Right hindlimb (tissue), 1 donor: ENCODE measurements at regions not wholly inside any gene's neighbourhood (a gene's known extent, or its start where the extent isn't known, plus 50 kb on each side); places are given as distances from the start of the nearest gene placed in this dataset.

Experiments used
- DNase-seq: peaks from one replicate; pipeline ENCODE4 v3.0.0-alpha.2; 2018

DNA sequence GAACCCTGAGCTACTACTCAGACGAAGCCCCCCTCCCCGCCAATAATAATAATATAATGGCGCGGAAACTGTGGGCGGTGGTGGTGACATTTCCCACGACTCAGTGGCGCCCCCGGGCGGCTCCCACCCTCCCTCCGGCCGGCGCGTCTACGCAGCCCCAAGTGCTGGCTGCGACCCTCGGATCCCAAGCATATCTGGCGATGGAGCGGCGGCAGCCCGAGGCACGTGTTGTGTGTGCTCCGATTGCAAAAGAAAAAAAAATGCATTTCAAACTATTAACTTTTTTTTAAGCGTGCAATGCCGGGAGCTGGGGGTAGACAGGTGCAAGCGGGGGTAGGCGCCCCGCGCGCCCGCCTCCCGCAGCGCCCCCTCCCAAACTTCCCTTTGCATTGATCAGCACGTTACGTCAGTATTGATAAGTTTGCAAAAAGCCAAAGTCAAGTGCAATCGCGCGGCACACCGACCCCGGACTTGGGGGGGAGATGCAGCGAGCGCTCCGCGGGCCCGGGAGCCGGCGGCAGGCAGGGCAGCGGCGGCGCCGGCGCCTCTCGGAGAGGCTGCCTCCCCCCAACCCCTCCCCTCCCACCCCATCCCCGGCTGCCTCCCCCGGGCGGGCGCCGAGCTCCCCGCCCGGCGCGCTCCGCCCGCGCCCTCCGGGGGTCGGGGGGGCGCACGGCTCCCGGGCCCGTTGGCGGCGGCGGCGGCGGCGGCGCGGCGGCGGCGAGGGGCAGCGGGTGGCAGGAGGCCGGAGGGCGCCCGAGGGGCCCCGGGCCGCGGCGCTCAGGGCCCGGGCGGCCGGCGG lies 113.1 kb upstream of the MYL2 start:
- no peak for DNase-seq

DNA sequence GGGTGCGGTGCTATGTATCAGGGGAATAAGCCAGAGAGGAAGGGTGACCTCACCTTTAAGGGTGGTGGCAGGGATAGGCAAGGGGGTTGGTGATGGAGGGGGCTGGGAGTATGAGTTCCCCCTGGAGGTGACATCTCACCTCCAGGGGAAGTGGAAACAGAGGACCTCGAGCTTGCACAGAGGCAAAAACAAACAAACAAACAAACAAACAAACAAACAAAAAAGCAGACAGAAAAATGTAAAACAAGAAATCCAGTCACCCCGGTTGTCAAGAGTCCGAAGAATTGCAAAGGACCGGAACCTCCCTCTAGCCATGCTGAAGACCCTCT lies 112.2 kb upstream of the MYL2 start:
- DNase-seq = no peak

DNA sequence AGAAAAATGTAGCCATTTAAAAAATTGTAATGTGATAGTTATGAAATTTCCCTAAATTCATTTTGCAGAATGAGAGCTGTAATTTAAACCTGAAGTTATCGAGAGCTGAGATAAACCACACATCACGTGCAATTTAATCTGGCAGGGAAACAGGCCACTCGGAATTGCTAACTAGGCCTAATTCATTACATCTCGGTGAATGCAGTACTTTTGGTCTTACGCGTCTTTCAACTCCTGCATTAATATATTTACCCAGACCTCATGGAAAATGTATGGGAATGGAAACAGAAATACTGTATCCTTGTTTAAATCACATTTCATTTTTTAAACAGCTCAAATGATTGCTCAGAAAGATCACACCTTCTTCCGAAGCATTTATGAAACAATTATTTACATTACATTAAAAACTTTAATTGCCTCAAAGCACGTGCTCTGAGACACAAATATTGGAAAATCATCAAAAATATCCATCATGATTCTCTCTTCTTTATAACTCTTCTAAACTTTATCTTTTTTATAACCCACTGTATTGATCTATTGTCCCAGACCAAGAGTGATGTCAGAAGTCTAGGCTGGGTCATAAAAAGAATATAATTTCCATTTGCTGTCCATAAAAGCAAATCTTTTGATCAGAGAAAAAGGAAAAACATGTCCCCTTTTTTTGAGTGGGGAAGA lies 111.7 kb upstream of the MYL2 start:
- DNase-seq = no peak

DNA sequence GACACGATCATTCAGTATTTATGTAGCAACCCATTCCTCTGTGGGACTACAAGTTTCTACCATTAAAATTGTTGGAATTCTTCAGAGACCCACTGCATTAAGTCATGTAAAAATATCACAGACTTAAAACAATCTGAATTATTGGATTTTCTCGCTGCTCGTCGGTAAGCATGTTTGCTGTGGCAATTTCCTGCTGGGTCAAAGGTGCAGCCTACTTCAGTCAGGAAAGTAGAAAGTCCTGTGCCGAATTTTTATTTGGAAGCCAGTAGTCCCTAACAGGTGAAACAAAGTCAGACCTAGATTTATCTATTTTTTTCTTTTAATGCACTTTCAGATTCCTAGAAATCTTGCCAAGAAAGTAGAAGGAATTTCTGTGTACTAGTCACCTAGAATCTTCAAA lies 110.4 kb upstream of the MYL2 start:
- no peak for DNase-seq

DNA sequence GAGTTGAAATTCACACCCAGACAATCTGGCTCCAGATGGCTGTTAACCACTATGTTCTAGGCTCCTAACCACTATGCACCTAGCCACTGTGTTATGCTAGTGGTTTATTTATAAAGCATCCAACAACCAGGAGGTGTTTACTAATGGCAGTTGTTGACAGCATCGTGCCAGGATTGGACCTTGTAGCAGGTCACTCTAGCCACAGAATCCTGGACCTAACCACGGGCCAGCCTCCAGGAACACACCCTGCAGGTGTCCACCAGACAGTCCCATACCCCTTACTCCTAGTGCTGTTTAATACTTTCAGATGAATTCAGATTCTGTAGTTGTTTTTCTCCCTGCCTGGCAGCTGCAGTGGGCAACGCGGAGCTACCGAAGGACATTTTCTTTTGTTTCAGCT lies 109.4 kb upstream of the MYL2 start:
- no peak for DNase-seq

DNA sequence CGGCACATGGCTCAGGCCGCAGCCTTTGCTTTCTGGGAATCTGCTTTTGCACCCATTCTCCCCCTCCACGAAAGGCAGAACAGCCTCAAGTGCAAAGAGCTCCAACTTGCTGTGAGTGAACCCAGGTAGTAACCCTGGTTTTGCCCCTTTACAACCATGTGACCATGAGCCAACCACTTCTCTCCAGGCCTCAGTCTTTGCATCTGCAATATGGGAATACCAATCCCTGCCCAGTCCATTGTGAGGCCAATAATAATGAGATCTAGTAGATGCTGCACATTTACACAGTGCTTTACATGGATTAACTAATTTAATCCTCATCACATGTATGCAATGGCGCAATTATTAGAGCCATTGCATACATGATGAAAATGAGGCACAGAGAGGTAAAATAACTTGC lies 108.9 kb upstream of the MYL2 start:
- DNase-seq = no peak

DNA sequence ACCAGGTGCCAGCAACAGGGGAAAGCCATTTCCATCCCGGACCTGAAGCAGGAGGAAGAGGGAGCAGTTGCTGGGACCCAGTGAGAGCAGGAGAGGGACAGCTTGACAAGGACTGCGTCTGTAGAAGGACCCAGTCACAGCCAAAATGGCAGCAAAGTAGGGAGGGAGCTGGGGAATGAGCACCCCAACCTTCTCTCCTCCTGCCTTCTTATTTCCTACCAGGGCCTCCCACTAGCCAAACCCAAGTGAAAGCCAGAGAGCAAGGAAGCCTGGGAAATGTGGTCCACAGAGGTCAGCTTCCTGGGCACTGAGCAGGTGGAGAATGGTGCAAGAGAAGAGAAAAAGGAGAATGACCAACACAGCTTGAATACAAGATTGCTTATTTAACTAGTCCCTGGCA lies 108.5 kb upstream of the MYL2 start:
- no peak for DNase-seq

DNA sequence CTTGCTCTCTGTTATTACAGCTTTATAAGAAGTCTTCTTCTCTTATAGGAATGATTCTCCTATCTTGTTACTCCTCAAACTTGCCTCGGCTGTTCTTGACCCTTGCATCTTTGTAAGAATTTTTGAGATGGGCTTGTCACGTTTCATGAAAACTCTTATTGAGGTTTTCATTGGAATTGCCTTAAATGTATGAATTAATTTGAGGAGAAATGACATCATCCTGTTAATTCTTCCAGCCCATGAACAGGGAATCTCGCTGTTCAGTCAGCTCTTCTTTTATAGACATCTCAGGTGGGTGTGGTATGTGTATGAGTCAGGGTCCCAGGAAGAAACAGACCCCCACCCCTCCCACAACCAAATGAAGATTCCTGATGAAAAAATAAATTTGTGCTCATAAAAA lies 107.1 kb upstream of the MYL2 start:
- DNase-seq = no peak

DNA sequence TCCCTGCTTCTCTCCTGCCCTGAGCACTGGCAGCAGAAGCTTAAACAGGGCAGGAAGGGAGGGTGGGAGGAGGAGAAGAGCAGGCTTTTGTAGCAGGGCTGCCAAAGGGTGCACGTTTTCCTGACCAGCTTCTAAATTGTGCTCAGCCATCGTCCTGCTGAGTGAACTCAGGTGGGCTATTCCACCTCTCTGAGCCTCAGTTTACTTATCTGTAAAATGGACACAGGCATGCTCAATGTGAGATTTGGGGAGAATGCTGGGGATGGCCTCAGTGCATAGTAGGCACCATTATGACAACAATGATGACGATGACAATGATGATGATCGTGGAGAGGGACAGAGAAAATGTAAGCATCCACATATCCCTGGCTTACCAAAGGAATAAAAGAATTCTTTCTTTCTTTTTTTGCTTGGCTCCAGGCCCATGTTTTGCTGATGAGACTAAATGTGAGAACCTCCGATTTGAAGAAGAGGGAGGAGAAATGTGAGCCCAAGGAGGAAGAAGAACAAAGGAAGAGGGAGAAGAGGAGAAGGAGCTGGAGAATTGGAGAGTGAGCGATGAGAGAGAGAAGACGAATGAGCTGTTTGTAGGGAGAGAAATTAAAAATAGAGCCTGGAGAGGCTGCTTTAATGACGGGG lies 105.5 kb upstream of the MYL2 start:
- no peak for DNase-seq

DNA sequence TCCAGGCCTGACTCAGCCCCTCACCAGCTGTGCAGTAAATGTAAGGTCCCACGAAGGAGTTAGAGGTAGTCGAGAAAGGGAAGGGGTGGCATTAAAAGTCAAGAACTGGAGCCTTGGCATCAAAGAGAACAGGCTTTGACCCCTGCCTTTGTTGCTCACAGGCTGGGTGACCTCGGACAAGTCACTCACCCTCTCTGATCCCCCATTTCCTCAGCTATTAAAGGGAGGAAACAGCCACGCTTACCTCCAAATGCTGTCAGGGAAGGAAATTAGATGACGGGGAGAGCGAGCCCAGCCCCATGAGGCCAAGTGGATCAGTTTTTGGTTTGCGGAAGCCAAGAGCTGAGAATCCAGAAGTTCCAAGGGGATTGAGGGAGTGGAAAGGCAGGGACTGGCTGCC lies 104.9 kb upstream of the MYL2 start:
- no peak for DNase-seq

DNA sequence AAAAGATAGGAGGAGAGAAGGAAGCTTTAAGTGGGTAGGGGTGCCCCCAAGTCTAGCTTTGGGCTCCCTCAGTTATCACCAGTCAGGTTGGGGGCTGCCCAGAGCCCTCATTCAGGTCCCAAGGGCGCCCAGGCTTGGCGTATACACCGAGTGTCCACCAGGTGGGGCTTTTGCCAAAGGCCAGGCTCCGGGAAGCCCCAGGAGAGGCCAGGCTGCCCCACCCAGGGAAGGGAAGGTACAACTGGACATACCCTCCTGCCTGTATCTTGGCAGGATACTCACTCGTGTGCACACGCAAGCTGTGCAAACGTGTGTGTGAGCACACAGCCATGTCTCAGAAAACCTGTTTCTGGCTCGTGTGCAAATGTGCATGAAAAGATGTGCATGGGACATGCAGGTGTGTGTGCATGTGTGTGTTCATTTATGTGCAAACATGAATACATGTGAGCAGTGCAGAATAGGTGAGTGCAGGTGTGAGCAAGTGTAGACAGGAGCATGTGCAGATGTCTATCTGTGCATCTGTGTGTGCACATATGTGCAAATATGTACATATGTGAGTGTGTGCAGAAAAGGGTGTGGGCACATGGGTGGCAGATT lies 103.9 kb upstream of the MYL2 start:
- DNase-seq = peak; percentile 49

DNA sequence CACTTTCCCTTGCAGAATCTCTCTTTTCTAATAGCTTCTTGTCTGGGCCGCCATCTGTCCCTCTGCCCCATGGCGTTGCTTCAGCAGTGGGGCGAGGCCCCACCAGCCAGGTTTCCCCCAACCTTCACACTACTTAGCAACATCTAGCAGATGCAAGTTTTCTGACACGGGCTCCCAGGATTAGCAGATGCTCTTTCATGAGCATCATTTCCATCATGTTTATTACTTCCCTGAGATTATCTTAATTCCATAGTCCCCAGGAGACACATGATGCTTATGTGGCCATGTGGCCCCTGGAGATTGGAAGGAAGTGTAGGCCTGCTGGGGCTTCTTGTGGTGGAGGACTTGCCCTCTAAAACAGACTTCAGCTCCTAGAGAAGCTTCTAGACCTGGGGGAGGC lies 102.0 kb upstream of the MYL2 start:
- no peak for DNase-seq

DNA sequence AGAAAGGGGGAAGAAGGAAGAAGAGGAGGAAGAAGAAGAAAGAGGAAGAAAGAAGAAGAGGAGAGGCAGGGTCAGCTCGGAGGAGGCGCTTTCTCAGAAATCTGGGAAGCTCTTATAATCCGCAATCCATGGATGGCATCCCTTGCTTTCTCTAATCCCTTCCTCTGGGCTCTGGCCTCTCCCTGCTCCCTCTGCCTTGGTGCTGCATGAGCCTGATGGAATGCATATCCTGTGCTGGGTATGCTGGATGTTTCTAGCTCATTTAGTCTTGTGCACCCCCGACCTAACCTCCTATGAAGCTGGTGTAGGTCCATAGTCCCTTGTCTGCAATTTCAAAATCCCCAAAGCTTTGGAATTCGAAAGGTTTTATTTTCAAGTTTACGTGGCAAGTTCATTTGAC lies 94.2 kb upstream of the MYL2 start:
- DNase-seq = no peak

DNA sequence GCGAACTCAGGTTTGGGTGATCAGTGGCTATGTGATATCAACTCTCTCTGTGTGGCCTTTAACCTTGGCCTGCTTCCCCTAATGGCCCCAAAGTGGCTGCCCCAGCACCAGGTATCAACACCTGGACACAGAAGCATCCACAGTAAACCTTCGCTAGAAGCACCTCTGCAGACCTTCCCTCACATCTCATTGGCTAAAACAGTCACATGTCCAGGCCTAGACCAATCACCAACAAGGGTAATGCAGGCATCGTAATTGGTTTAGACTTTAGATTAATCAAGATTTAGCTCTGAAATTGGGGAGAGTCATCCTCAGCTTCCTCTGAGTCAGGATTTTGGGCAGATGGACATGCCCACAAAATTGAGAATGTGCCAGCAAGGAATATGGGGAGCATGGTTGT lies 92.5 kb upstream of the MYL2 start:
- DNase-seq = no peak

DNA sequence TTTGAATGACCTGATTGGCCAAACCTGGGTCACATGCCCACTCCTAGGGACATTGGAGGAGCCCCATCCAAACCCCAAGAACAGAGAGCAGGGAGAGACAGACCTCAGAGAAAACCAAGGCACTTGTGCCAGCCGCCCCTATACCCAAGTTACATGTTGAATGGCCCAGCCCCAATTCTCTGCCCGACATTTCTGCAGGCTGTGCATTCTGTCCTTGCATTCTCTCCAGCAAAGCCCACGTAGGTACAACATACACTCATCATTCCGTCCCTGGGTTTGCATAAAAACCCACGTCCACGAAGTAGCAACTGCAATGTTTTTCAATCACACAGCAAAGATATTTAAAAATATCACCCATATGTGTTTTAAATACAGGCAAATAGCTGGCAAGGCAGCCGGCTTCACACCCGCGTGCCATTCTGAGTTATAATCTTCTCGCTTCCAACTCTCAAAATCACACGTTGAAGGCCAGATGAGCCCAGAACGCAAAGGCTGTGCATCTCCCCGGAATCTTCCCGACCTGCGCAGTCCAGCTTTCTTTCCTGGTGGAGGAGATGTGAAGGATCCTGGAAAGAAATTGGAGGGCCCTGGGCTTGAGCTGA lies 91.7 kb upstream of the MYL2 start:
- no peak for DNase-seq

DNA sequence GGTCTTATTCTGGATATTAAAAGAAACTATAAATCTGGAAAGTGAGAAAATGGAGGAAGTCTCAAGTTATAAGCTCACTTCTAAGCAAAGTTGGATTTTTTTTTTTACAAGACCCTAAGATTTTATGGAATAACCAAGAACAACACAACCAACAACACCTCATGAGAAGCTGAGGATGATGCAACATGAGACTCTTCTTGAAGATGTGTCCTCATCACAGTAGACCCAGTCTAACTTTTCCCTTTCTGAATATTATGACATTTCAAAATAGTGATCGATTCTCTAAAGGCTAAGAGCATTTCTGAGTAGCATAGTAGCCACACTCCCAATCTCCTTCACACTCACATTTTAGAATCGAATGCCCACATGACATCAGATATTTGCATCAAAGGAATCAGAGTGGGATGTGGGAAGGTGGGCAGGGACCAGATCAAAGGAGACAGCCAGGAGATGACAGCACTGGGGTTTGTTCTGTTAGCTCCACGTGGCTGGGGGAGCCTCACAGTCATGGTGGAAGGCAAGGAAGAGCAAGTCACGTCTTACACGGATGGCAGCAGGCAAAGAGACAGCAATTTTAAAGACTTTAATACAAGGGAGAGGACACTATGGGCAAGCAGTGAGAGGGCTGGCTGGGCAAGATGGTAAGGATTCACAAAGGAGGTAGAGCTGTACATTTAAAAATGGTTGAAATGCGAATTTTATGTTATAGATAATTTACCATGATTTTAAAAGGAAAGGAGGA lies 90.7 kb upstream of the MYL2 start:
- DNase-seq = no peak

DNA sequence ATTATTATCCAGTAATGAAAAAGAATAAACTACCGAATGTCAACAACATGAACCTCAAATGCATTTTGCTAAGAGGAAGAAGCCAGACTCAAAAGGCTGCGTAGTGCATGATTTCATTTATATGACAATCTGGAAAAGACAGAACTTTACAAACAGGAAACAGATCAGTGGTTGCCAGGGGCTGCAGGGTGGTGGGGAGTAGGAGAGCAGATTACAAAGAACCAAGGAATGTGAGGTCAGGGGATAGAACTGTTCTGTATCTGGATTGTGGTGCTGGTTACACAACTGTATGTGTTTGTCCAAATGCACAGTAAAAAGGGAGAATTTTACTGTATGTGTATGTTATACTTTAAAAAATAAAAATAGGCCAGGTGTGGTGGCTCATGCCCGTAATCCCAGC lies 89.7 kb upstream of the MYL2 start:
- DNase-seq = no peak

DNA sequence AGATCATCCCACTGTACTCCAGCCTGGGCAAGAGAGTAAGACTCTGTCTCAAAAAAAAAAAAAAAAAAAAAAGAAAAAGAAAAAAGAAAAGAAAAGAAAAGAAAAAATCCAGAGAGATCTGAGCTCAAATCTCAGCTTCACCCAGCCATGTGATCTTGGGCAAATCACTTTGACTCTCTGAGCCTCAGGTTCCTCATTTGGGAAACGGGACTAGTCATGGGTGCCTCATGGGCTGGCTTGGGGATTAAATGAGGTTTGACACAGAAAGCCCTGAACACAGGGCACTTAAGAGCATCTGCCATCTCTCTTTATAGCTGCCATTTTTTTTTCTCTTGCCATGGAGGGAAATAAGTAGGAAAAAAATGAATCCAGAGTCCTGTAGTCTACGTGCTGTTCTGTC lies 86.2 kb upstream of the MYL2 start:
- DNase-seq = no peak

DNA sequence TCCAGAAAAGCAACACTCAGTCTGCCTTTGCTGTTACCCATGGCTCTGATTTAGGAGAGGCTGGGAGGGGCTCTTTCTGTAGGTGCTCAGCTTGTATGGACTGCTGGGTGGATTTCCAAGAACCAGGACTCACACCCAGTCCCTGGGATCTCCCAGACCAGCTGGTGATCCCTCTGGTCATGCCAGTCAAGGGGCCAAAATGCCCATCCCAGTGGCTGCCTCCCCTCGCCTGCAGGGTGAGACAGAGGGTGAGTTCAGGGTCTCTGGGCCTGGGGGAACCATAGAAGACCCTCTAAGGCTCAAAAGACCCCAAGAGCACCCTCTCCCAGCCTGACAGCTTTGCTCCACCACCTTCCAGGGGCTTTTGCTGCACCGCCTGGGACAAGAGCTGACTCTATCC lies 78.6 kb upstream of the MYL2 start:
- DNase-seq = no peak

DNA sequence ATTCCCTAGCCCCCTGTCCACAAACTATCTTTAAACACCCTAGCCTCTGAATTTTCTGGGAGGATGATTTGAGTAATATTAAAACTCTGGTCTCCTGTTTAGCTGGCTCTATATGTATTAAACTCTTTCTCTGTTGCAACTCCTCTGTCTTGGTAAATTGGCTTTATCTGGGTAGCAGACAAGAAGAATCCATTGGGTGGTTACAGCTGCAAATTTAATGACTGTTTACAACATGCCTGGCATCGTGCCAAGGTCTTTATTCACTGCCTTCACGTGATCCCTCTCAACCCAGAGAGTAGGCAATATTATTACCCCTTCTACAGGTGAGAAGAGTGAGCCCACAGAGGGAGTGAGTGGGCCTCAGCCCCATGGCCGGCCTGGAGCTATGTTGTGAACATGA lies 77.8 kb upstream of the MYL2 start:
- no peak for DNase-seq

DNA sequence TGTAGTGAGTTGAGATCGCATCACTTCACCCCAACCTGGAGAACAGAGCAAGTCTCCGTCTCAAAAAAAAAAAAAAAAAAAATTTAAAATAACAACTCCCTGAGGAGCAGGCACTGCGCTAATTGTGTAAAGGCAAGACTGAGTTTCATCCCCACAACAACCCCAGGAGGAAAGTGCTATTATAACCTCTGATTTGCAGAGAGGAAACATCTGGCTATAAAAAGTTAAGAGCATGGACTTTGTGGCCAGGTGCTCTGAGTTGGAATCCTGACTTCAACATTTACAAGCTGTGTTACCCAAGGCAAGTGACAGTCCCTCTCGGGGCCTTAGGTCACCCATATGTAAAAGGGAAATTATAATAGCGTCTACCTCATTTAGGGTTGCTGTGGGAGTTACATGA lies 76.0 kb upstream of the MYL2 start:
- no peak for DNase-seq

DNA sequence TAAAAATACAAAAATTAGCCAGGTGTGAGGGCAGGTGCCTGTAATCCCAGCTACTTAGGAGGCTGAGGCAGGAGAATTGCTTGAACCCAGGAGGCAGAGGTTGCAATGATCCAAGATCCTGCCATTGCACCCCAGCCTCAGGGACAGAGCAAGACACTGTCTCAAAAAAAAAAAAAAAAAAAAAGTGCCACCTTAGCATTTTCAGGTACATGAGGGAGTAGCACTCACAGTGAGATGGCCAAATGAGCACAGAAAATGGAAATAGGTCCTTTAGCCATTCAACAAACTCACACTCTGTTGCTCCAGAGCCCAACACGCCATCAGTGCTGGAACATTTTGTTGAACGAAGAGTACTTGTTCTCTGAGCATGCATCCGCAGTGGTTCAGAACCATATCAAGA lies 75.2 kb upstream of the MYL2 start:
- DNase-seq = no peak

DNA sequence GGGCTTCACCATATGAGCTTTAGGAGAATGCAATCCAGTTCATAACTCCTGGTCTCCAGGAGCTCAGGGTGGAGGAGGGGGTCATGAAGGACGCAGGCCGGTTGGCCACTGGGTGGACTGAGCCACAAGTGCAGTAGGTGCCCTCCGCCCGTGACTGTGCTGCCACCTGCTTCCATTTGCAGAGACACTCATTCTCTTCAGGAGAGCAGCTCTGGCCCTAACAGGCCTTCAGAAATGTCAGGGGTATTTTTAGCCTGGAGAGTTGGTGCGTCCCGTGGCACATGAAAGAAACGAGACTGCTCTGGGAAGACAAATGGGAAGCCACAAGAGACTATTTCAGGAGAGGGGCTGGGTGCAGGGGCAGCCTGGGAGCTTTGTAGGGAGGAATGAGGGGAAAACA lies 74.6 kb upstream of the MYL2 start:
- DNase-seq = no peak
